HFFc6 (cell line): ENCODE measurements at regions not wholly inside any gene's neighbourhood (a gene's known extent, or its start where the extent isn't known, plus 50 kb on each side); places are given as distances from the start of the nearest gene placed in this dataset.

Source experiments
- DNase-seq: peaks from one replicate; pipeline ENCODE4 v3.0.0-alpha.2; 2018
- H3K27ac Mint-ChIP-seq: 2 replicates; pipeline ENCODE4 v1.8.0; 2020; ENCODE audit warnings: mild to moderate bottlenecking, mixed read lengths
- H3K27me3 Mint-ChIP-seq: 2 replicates; pipeline ENCODE4 v1.8.0; 2021; ENCODE audit warnings: mild to moderate bottlenecking, moderate library complexity, mixed read lengths; ENCODE audit not compliant: insufficient read depth
- H3K36me3 Mint-ChIP-seq: 2 replicates; pipeline ENCODE4 v1.8.0; 2021; ENCODE audit warnings: low read depth, mixed read lengths
- H3K4me1 Mint-ChIP-seq: 2 replicates; pipeline ENCODE4 v1.8.0; 2020; ENCODE audit warnings: low read depth, mixed read lengths
- H3K4me3 Mint-ChIP-seq: 2 replicates; pipeline ENCODE4 v1.8.0; 2020; ENCODE audit warnings: mild to moderate bottlenecking, moderate library complexity, mixed read lengths
- H3K9me3 Mint-ChIP-seq: 2 replicates; pipeline ENCODE4 v1.8.0; 2020; ENCODE audit warnings: mild to moderate bottlenecking, mixed read lengths
- TF ChIP-seq, protein P1 (sequence below): fragments of 200-600 bp; sonication (generic); IDR thresholded peaks from 2 replicates; pipeline ENCODE4 v1.5.0; 2021; ENCODE audit warnings: antibody characterized with exemption, mild to moderate bottlenecking

GRCh38 chr6:91352321-91352720 lies 765.4 kb upstream of the MAP3K7 start:
- Mint-ChIP-seq H3K27ac (no peak overlapping the region), H3K27me3 (no peaks in the 10 kb centered on the region), H3K36me3 (peaks cover 4% of the 10 kb centered on the region; the same call in 1 of the 2 replicates), H3K4me1 (no peaks in the 10 kb centered on the region), H3K9me3 (peaks cover 32% of the 10 kb centered on the region), H3K4me3 (no peak overlapping the region)
- no peak for DNase-seq
- TF ChIP-seq, protein P1, sequence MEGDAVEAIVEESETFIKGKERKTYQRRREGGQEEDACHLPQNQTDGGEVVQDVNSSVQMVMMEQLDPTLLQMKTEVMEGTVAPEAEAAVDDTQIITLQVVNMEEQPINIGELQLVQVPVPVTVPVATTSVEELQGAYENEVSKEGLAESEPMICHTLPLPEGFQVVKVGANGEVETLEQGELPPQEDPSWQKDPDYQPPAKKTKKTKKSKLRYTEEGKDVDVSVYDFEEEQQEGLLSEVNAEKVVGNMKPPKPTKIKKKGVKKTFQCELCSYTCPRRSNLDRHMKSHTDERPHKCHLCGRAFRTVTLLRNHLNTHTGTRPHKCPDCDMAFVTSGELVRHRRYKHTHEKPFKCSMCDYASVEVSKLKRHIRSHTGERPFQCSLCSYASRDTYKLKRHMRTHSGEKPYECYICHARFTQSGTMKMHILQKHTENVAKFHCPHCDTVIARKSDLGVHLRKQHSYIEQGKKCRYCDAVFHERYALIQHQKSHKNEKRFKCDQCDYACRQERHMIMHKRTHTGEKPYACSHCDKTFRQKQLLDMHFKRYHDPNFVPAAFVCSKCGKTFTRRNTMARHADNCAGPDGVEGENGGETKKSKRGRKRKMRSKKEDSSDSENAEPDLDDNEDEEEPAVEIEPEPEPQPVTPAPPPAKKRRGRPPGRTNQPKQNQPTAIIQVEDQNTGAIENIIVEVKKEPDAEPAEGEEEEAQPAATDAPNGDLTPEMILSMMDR: no peak

DNA sequence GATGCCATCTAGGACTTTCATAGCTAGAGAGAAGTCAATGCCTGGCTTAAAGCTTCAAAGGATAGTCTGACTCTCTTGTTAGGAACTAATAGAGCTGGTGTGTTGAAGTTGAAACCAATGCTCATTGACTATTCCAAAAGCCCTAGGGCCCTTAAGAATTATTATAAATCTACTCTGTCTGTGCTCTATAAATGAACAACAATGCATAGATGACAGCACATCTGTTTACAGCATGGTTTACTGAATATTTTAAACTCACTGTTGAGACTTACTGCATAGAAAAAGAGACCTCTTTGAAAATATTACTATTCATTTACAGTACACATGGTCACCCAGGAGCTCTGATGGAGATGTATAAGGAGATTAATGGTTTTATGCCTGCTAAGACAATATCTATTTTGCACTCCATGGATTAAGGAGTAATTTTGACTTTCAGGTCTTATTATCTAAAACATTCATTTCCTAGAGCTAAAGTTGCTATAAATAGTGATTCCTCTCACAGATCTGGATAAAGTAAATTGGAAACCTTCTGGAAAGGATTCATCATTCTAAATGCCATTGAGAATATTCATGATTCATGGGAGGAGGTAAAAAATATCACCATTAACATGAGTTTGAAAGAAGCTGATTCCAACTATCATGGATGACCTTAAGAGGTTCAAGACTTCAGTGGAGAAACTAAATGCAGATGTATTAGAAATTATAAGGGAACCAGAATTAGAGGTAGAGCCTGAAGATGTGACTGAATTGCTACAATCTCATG lies 763.5 kb upstream of the MAP3K7 start:
- Mint-ChIP-seq H3K36me3 (peaks cover 4% of the 10 kb centered on the region; the same call in 1 of the 2 replicates), H3K27ac (no peak overlapping the region), H3K4me1 (no peaks in the 10 kb centered on the region), H3K4me3 (no peak overlapping the region), H3K9me3 (peaks cover 32% of the 10 kb centered on the region), H3K27me3 (no peaks in the 10 kb centered on the region)
- TF ChIP-seq, protein P1: no peak
- no peak for DNase-seq

DNA sequence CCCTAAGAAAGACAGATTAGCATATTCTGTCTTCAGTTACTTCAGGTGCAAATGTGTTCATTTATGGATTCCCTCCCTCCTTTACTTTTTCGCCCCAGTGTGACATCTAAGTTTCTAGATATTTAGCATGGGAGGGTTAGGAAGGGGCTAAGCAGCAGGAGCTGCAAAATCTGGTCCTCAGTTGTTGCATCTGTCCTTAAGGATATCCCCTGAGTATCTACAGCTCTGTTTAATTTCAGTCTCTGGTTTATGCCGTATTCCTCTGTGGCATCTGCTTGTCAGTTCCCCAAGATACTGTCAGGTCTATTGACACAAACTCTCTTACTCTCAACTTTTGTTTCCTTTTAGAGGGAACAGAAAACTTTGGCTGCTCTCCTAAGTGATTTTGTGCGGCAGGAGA lies 754.6 kb upstream of the MAP3K7 start:
- Mint-ChIP-seq H3K9me3 (peaks cover 22% of the 10 kb centered on the region), H3K27me3 (no peaks in the 10 kb centered on the region; the same call in 1 of the 2 replicates), H3K27ac (no peak overlapping the region), H3K36me3 (no peaks in the 10 kb centered on the region; the same call in 1 of the 2 replicates), H3K4me3 (no peak overlapping the region), H3K4me1 (no peaks in the 10 kb centered on the region)
- no peak for DNase-seq
- TF ChIP-seq, protein P1: no peak

DNA sequence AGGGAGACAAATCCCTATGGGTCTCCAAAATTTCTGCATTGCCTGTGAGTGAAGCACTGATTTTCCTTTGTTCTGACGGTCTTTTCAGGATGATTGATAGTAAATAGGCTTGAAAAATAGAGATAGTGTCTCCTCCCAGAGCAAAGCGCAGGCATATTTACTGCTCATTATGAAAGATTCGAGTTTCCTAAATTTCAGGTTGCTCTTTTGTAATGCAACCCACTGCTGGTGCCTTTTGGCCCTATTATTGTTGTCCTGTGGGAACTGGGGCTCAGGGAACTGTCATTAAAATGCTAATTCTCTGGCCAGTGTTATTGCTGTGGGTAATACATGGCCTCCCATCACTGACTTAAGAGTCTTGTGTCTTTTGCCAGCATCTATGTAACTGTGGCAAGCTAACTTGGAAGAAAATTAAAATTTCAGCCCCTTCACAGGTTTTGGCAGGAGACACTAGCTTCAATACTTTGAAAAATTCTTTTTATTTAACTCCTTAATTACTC lies 754.1 kb upstream of the MAP3K7 start:
- Mint-ChIP-seq H3K4me1 (no peaks in the 10 kb centered on the region), H3K4me3 (no peak overlapping the region), H3K27ac (no peak overlapping the region), H3K27me3 (no peaks in the 10 kb centered on the region; the same call in 1 of the 2 replicates), H3K9me3 (peaks cover 22% of the 10 kb centered on the region), H3K36me3 (no peaks in the 10 kb centered on the region; the same call in 1 of the 2 replicates)
- TF ChIP-seq, protein P1: no peak
- no peak for DNase-seq

DNA sequence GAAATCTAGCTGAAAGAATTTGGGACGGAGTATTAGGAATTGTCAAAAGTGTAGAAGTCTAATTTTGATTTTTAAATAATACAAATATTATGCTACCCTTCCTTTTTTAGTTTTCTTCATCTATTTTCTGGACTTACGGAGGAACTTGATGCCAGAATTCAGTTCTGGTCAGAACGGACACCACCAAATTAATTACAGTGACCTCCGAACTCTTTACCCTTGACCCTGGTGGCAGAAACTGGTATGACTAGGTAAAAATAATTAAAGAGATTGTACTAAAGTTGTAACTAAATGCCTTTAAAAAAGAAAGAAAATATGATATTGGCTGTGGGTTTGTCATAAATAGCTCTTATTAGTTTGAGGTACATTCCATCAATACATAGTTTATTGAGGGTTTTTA lies 751.1 kb upstream of the MAP3K7 start:
- Mint-ChIP-seq H3K27ac (no peak overlapping the region), H3K27me3 (no peaks in the 10 kb centered on the region; the same call in 1 of the 2 replicates), H3K36me3 (no peaks in the 10 kb centered on the region; the same call in 1 of the 2 replicates), H3K4me3 (no peak overlapping the region), H3K4me1 (no peaks in the 10 kb centered on the region), H3K9me3 (peaks cover 35% of the 10 kb centered on the region)
- TF ChIP-seq, protein P1: peak; percentile 58
- DNase-seq: no peak
